GM12891 (cell line): ENCODE measurements at regions not wholly inside any gene's neighbourhood (a gene's known extent, or its start where the extent isn't known, plus 50 kb on each side); places are given as distances from the start of the nearest gene placed in this dataset.

ENCODE experiments used
- POLR2A ChIP-seq: IDR thresholded peaks from 2 replicates; pipeline ENCODE4 v1.6.1; 2011; ENCODE audit warnings: low read depth, low read length, control low read depth
- POLR2AphosphoS5 ChIP-seq: IDR thresholded peaks from 2 replicates; pipeline ENCODE4 v1.6.1; 2011; ENCODE audit warnings: low read depth, low read length, control low read depth
- TAF1 ChIP-seq: IDR thresholded peaks from 2 replicates; pipeline ENCODE4 v1.6.1; 2011; ENCODE audit warnings: low read depth, low read length, control low read depth

GRCh38 chr13:53683608-53684007 lies 655.0 kb downstream of the OLFM4 start:
- no peak for TF ChIP-seq POLR2A
- no peak for TF ChIP-seq TAF1
- no peak for TF ChIP-seq POLR2AphosphoS5
